ENCODE measurements at regions not wholly inside any gene's neighbourhood (a gene's known extent, or its start where the extent isn't known, plus 50 kb on each side); places are given as distances from the start of the nearest gene placed in this dataset.
A peak's percentile ranks its signal among the peaks of the same experiment; 100 is the strongest.

GRCh38 chr4:14771504-14772175, 230.6 kb upstream of the CPEB2 start:
- no peak for TF ChIP-seq CTCF (IDR thresholded peaks at IDR 0.05; ENCODE audit: partially characterized antibody, unreplicated experiment)
- H3K4me3 Mint-ChIP-seq (ENCODE audit: unreplicated experiment) = no peak overlapping the region
- no peak for DNase-seq
- H3K9me3 Mint-ChIP-seq (ENCODE audit: unreplicated experiment) = no peaks in the 10 kb centered on the region
- H3K27ac Mint-ChIP-seq (ENCODE audit: unreplicated experiment) = no peak overlapping the region
- H3K36me3 Mint-ChIP-seq (ENCODE audit: unreplicated experiment) = no peaks in the 10 kb centered on the region
- H3K27me3 Mint-ChIP-seq (ENCODE audit: unreplicated experiment) = peaks cover 2% of the 10 kb centered on the region
- H3K4me1 Mint-ChIP-seq (ENCODE audit: low read depth, unreplicated experiment) = no peaks in the 10 kb centered on the region

GRCh38 chr4:14772388-14772787, 229.9 kb upstream of the CPEB2 start:
- Mint-ChIP-seq H3K27ac (ENCODE audit: unreplicated experiment) (no peak overlapping the region), H3K36me3 (ENCODE audit: unreplicated experiment) (no peaks in the 10 kb centered on the region), H3K9me3 (ENCODE audit: unreplicated experiment) (no peaks in the 10 kb centered on the region), H3K27me3 (ENCODE audit: unreplicated experiment) (peaks cover 2% of the 10 kb centered on the region), H3K4me3 (ENCODE audit: unreplicated experiment) (no peak overlapping the region), H3K4me1 (ENCODE audit: low read depth, unreplicated experiment) (no peaks in the 10 kb centered on the region)
- no peak for DNase-seq
- TF ChIP-seq CTCF (IDR thresholded peaks at IDR 0.05; ENCODE audit: partially characterized antibody, unreplicated experiment) = no peak

GRCh38 chr4:14783011-14783877, 219.0 kb upstream of the CPEB2 start:
- Mint-ChIP-seq H3K36me3 (ENCODE audit: unreplicated experiment) (peaks cover 1% of the 10 kb centered on the region), H3K4me1 (ENCODE audit: low read depth, unreplicated experiment) (no peaks in the 10 kb centered on the region), H3K27me3 (ENCODE audit: unreplicated experiment) (no peaks in the 10 kb centered on the region), H3K4me3 (ENCODE audit: unreplicated experiment) (no peak overlapping the region), H3K9me3 (ENCODE audit: unreplicated experiment) (no peaks in the 10 kb centered on the region), H3K27ac (ENCODE audit: unreplicated experiment) (no peak overlapping the region)
- no peak for DNase-seq
- TF ChIP-seq CTCF (IDR thresholded peaks at IDR 0.05; ENCODE audit: partially characterized antibody, unreplicated experiment) = no peak

GRCh38 chr4:14787221-14787620, 215.1 kb upstream of the CPEB2 start:
- Mint-ChIP-seq H3K9me3 (ENCODE audit: unreplicated experiment) (no peaks in the 10 kb centered on the region), H3K4me1 (ENCODE audit: low read depth, unreplicated experiment) (no peaks in the 10 kb centered on the region), H3K4me3 (ENCODE audit: unreplicated experiment) (no peak overlapping the region), H3K36me3 (ENCODE audit: unreplicated experiment) (peaks cover 8% of the 10 kb centered on the region), H3K27me3 (ENCODE audit: unreplicated experiment) (no peaks in the 10 kb centered on the region), H3K27ac (ENCODE audit: unreplicated experiment) (no peak overlapping the region)
- no peak for DNase-seq
- no peak for TF ChIP-seq CTCF (IDR thresholded peaks at IDR 0.05; ENCODE audit: partially characterized antibody, unreplicated experiment)

- TF ChIP-seq CTCF (IDR thresholded peaks at IDR 0.05; ENCODE audit: partially characterized antibody, unreplicated experiment) = peak; percentile 47
- H3K27me3 Mint-ChIP-seq (ENCODE audit: unreplicated experiment) = no peaks in the 10 kb centered on the region
- peaks cover 8% of the 10 kb centered on the region for H3K36me3 Mint-ChIP-seq (ENCODE audit: unreplicated experiment)
- no peak for DNase-seq
- no peaks in the 10 kb centered on the region for H3K9me3 Mint-ChIP-seq (ENCODE audit: unreplicated experiment)
- no peaks in the 10 kb centered on the region for H3K4me1 Mint-ChIP-seq (ENCODE audit: low read depth, unreplicated experiment)
- H3K27ac Mint-ChIP-seq (ENCODE audit: unreplicated experiment) = no peak overlapping the region
- no peak overlapping the region for H3K4me3 Mint-ChIP-seq (ENCODE audit: unreplicated experiment)
Measured at GRCh38 chr4:14787894-14788293, 214.4 kb upstream of the CPEB2 start.

Measured in glutamatergic neuron (in vitro differentiated cells).